Gastroesophageal sphincter (tissue), 3 donors: ENCODE measurements at regions not wholly inside any gene's neighbourhood (a gene's known extent, or its start where the extent isn't known, plus 50 kb on each side); places are given as distances from the start of the nearest gene placed in this dataset.

ENCODE experiments used
- EP300 ChIP-seq: sonication (generic); formaldehyde crosslinking; IDR thresholded peaks from one replicate; pipeline ENCODE4 v1.6.1; 2017; ENCODE audit warnings: antibody characterized with exemption, mild to moderate bottlenecking
- POLR2A ChIP-seq, 2 donors: fragments of 450-650 bp; IDR thresholded peaks; one replicate each; pipeline ENCODE4 v1.6.1; 2017; ENCODE audit warnings: antibody characterized with exemption in 2 of 2, mild to moderate bottlenecking in 2 of 2, moderate library complexity in 1 of 2
- POLR2AphosphoS5 ChIP-seq: sonication (generic); formaldehyde crosslinking; IDR thresholded peaks from one replicate; pipeline ENCODE4 v1.6.1; 2017; ENCODE audit warnings: antibody characterized with exemption
- TF ChIP-seq, protein P1 (sequence below), 4 experiments: fragments of 200-600 bp in 2 of 4; fragments of 450-650 bp in 2 of 4; sonication (generic) in 1 of 4; IDR thresholded peaks; one replicate each; pipeline ENCODE4 v1.5.1; 2017 to 2019; ENCODE audit warnings: antibody characterized with exemption in 4 of 4, mild to moderate bottlenecking in 2 of 4, moderate library complexity in 2 of 4

DNA sequence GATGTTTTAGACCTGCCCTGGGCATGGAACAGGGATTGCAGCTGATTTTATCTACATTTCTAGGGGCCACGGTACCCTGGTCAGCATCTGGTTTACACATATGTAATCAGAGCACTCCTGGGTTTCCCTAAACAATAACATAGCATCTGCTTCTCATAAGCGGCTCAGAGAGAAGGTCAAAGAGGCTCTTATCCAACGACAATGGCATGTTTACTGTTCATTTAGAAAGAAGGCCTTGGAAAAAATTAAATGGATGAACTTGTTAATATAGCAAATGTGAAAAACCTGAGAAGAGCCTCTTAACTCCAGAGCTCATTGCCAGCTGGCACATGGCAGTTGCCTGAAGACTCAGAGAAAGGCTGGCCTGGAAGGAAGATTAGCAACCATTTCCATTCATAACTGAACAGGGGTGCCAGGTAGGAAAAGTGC, 202.8 kb upstream of the THUMPD2 start:
- TF ChIP-seq POLR2AphosphoS5 (no peak), POLR2A (IDR thresholded peaks at IDR 0.05) (no peak), EP300 (no peak)
- TF ChIP-seq, protein P1, sequence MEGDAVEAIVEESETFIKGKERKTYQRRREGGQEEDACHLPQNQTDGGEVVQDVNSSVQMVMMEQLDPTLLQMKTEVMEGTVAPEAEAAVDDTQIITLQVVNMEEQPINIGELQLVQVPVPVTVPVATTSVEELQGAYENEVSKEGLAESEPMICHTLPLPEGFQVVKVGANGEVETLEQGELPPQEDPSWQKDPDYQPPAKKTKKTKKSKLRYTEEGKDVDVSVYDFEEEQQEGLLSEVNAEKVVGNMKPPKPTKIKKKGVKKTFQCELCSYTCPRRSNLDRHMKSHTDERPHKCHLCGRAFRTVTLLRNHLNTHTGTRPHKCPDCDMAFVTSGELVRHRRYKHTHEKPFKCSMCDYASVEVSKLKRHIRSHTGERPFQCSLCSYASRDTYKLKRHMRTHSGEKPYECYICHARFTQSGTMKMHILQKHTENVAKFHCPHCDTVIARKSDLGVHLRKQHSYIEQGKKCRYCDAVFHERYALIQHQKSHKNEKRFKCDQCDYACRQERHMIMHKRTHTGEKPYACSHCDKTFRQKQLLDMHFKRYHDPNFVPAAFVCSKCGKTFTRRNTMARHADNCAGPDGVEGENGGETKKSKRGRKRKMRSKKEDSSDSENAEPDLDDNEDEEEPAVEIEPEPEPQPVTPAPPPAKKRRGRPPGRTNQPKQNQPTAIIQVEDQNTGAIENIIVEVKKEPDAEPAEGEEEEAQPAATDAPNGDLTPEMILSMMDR (IDR thresholded peaks at IDR 0.05), result no peak
